ENCODE measurements at regions not wholly inside any gene's neighbourhood (a gene's known extent, or its start where the extent isn't known, plus 50 kb on each side); places are given as distances from the start of the nearest gene placed in this dataset.

DNA sequence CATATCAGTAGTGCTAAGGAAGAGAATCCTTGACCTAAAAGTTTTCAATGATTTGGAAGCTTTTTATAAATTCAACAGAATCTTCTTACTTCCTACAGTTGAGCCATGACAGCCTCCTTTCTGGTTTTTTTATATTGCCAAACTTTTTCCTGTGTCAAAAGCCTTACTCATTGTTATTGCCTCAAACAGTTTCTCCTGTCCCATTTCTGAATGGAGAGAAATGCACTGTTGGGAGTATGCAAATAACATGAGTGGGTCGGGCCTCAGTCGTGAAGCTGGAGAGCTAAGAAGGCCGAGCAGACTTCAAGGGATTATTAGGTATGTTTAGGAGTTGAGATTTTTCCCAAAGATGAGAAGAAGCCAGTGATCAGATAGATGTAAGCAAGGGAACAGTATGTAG lies 766.4 kb upstream of the KLHL1 start:
- no peak for DNase-seq

DNA sequence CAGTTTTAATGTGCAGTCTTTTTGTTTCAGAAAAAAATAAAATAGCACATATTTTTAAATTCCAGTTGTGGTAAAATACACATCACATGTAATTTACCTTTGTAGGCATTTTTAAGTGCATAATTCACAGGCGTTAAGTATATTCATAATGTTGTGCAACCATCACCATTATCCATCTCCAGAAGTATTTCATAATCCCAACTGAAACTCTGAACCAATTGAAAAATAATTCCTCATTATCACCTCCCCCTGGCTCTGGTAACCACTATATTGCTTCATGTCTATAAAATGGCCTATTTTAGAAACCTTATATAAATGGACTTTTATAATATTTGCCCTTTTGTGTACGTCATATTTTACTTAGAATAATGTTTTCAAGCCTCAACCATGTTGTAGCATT lies 756.5 kb upstream of the KLHL1 start:
- no peak for DNase-seq

DNA sequence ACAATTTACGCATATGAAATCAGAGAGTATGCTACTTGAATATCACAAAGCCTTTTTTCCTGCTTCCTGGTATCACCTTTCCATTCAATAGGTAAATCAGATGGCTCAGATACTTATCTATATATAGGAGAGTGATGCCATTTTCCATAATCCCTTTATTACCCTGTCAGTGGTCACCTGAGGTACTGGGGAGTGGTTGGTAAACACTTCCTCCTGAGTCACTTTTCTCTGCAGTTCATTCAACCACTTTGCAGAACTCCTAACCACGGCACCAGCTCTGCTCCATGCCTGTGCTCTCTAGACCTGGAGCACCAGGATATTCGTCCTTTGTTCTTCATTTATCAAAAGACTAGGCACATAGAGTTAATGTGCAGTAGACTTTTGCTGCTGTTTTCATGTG lies 748.5 kb upstream of the KLHL1 start:
- no peak for DNase-seq

DNA sequence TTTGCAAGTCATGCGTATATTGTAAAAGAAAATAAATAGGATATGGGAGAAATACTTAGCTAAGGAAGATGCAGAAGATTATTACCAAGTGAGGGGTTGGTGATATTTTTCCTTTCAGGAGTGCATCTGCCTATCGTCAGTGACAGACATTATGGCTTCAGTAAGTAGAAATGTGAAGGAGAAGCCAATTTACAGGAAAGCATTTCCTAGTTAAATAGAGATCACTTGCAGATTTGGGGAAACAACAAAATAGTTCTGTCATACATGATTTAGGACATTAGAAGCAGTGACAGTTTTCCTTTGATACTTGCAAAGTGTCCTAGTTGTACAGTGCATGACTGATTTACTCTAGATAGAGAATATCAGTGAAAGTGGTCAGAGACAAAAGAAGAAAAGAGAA lies 747.8 kb upstream of the KLHL1 start:
- DNase-seq, result no peak

GRCh38 chr13:70849222-70849621 lies 741.0 kb upstream of the KLHL1 start:
- no peak for DNase-seq

- DNase-seq, result no peak
Observed at GRCh38 chr13:70844391-70845108, 736.3 kb upstream of the KLHL1 start.

GRCh38 chr13:70842062-70842644 lies 733.9 kb upstream of the KLHL1 start:
- DNase-seq, result no peak

DNA sequence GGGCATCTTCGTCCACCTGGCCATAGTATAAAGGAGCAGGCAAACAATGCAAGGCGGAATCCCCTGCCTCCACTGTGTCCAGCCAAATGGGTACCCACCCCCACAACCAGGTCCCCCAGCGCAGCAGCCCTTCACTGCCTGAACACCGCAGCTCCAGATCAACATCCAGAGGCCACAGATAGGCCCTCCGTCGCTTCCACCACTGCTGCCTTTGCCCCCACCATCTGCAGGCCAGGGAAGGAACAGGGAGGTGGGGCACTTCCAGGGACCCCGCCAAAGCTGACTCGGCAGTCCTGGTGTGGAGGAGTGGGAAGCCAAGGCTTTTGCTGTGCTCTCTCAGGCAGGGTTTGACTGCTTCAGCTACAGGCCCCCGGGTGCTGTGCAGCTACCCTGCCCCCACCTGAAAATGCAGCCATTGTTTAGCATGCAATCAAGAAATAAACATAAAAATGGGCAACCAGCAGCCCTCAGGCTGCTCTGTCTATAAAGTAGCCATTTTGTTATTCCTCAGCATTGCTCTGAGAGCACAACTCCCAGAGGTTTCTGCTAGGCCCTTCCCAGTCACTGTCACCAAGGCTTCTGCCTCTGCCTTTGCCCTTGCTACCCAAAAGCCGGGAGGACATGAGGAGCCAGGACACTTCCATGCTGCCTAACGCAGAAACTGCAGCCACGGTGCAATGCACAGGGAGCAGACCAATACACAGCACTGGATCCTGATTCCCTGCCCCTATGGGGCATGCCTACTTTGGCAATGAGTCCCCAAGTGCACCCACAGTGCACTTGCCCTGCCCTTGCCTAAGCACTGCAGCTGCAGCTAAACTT lies 733.2 kb upstream of the KLHL1 start:
- no peak for DNase-seq

DNA sequence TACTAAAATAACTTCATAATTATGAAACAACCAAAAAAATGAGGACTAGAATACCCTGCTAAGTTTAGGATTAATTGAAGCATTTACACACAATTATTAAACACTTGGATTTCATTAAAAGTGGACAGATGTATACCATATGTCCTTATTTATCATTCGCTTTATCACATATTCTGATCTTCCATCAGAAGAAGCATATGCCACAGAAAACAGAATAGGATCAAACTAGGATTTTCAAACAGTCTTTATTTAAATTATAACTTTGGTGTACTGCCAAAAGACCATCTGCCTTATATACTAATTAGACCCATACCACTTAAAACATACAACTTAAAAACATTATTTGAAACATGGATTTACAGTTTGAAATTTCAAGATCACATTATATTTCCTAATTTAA lies 727.1 kb upstream of the KLHL1 start:
- no peak for DNase-seq

DNA sequence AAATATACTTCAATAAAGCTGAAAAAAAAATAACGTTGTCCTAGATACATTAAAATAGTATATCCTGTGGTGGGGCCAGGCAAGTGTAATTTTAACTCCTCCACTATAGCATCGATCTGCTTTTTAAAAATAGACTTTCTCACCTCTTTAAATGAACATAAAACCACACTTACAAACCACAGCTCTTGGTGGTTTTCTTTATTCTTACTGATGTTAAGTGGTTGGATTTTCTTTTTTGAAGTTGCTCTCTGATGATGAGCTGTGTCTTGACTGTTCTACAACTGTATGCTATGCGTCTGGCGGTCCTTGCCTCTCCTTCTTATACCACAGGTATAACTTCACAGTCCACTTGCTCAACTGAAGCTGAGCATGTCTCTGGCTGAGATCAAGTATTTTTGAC lies 721.5 kb upstream of the KLHL1 start:
- no peak for DNase-seq

GRCh38 chr13:70817576-70817975 lies 709.3 kb upstream of the KLHL1 start:
- no peak for DNase-seq

DNA sequence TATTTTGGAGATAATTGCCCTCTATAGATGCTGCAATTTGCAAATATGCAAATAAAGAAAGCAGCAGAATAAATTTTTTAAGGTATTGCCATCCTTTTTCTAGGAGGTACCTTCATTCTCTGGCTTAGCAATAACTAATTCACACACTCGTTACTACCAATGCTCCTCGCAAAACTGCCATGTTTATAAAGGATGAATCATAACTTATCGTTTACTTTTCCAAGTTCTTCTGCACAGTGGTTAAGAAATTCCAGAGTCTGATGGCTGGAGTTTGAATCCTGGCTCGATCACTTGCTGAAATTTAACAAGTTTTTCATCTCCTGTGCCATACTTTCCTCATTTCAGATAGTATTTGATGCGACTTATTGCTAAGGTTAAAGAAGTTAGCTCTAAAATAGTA lies 708.6 kb upstream of the KLHL1 start:
- DNase-seq, result no peak

DNA sequence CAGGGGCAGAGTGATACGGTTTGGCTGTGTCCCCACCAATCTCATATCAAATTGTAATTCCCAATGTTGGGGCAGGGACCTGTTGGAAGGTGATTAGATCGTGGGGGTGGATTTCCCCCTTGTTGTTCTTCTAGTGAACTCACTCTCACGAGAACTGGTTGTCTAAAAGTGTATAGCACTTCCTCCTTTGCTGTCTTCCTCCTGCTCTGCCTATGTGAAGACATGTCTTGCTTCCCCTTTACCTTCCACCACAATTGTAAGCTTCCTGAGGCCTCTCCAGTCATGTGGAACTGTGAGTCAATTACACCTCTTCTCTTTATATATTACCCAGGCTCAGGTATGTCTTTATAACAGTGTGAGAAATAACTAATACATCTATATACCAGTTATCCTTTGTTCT lies 706.4 kb upstream of the KLHL1 start:
- no peak for DNase-seq

DNA sequence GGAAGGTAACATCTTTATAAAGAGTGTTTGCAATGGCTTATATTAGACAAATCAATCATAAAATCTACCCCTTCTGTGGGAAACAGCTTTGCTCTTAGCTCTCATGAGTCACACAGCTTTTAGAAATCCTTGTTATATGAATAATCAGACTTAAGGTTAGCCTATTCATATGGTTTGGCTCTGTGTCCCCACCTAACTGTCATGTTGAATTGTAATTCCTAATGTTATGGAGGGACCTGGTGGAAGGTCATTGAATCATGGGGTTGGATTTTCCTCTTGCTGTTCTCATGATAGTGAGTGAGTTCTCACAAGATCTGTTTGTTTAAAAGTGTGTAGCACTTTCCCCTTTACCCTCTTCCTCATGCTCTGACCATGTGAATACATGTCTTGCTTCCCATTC lies 704.2 kb upstream of the KLHL1 start:
- DNase-seq, result no peak

- no peak for DNase-seq
Observed at GRCh38 chr13:70809588-70809987, 701.3 kb upstream of the KLHL1 start.

DNA sequence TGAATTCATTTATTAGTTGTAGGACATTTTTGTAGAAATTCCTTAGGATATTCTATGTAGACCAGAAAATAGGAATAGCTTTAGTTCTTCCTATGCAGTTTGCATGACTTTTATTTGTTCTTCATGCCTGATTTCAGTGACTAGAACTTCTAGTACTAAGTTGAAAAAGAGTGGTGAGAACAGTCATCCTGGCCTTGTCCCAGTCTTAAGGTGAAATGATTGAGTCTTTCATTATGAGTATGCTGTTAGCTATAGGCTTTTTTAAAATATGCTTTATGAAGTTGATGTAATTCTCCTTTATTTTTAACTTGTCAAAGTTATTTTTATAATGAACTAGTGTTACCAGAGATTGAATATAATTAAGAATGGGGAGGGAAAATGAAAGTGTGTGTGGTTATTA lies 690.1 kb upstream of the KLHL1 start:
- DNase-seq, result no peak

- no peak for DNase-seq
Observed at GRCh38 chr13:70795484-70795883, 687.2 kb upstream of the KLHL1 start.

- DNase-seq, result no peak
Observed at GRCh38 chr13:70792121-70792520, 683.9 kb upstream of the KLHL1 start.

DNA sequence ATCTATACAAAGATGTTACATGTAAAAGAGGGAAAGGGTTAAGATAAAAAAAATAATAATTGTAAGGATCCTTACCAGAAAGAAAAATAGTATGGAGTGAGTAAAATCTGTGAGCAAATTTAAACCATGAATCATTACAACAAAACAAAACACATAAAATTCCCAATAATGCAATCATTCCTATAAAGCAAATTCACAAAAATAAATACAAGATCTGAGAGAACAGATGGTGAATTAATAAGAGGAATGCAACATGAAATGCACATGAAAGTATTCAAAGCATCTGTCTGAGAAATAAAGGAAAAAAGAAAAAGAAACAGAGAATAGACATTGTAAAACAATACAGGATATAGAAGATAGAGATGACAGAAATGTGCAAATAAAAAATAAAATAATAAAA lies 681.5 kb upstream of the KLHL1 start:
- no peak for DNase-seq

- no peak for DNase-seq
Observed at GRCh38 chr13:70788074-70788473, 679.8 kb upstream of the KLHL1 start.

DNA sequence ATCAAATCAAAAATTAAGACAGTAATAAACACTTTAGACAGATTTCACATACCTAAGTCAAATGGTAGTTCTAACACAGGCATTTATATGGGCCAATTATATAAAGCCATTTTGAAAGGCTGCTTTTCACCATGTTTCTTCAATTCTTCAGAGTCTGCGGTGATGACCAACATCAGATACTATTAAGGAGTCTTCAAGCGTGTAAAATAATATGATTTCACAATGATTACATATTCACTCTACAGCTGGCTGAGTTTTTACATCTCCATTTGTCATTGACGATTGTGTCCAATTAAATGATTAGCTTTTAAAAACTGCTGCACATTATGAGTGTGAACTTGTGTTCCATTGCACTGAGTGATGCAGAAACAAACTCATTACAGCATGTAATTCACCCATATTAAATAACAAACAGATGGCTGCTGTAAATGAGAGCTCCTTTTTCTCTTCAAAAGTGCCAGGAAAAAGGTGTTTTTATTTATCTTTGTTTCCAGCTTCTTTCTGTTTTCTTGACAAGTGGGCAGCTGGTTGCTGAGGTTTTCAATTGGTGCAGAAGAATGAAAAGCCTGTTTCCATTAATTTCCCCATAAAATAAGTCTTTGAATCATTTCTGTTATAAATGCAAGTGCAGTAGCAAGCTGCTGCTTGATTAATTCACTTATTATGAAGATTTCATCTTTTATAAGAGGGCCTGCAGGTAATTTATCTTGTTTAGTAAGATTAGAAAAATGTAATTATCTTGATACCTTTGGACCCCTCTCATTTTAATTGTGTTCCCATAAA lies 676.1 kb upstream of the KLHL1 start:
- DNase-seq, result no peak

DNA sequence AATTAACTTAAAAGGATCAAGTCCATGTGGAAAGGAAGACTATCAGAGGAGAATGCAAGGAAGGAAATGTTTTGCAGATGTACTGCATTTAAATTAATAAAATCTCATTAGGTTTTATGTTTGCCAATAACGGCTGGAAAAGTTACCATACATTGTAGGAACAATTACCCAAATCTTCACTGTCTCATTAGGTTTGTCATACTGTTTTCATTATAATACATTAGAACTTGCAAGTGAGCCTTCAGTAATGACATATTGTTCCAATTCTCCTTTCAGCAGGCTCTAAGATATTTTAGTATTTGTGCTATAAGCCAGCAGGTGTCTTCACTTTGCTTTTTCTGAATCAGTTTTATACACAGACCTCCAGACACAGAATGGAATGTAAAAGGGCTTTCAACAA lies 661.6 kb upstream of the KLHL1 start:
- no peak for DNase-seq

- no peak for DNase-seq
Observed at GRCh38 chr13:70758932-70759331, 650.7 kb upstream of the KLHL1 start.

DNA sequence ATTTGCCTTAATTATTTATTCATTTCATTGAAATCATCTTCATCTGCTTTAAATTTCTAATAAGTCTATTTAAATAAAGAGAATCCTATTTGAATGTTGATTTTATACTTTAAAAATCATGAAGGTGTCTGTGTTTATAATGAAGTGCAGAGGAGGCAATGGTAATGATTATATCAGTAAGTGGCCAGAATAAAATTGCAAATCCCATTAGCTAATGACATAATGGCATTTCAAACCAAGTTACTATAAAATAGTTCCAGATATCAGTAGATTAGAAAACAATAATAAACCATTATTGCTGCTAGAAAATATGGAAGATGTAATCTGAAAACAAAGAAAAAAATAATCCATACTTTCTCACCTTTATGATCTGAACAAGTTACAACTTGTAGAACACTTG lies 647.8 kb upstream of the KLHL1 start:
- no peak for DNase-seq

Data from activated effector memory CD4-positive, alpha-beta T cell treated with Interleukin-2 at 50 U/mL for 16 hours (primary cell).